PC-9 (cell line): ENCODE measurements at regions not wholly inside any gene's neighbourhood (a gene's known extent, or its start where the extent isn't known, plus 50 kb on each side); places are given as distances from the start of the nearest gene placed in this dataset.

Experiments used
- BruUV-seq: library from RNA; stranded (reverse); fragments of 400-500 nt; replicated peaks from 2 replicates; lab custom pipeline; 2021; lab: Mats Ljungman, UMichigan
- CTCF ChIA-PET: fragments of 300-600 bp; sonication (Branson Sonifier 250); formaldehyde crosslinking; loops from one replicate; lab custom pipeline; 2022; ENCODE audit warnings: antibody characterized with exemption; lab: Charles Lee
- POLR2A ChIA-PET: fragments of 300-600 bp; sonication (Branson Sonifier 250); formaldehyde crosslinking; loops from one replicate; lab custom pipeline; 2022; ENCODE audit warnings: antibody characterized with exemption; ENCODE audit not compliant: unreplicated experiment; lab: Charles Lee
- DNase-seq, 2 experiments: peaks; one replicate each; pipeline versions ENCODE4 v3.0.0 to v3.0.0-alpha.2; 2015 to 2022; ENCODE audit warnings: mixed read lengths in 1 of 2
- H2AFZ ChIP-seq: fragments of 200-600 bp; sonication (generic); 2 replicates; pipeline ENCODE4 v1.8.1; 2017; ENCODE audit warnings: antibody characterized with exemption
- H3F3A ChIP-seq: fragments of 200-600 bp; sonication (generic); 2 replicates; pipeline ENCODE4 v1.8.1; 2017; ENCODE audit warnings: antibody characterized with exemption, mild to moderate bottlenecking, low read depth; ENCODE audit not compliant: insufficient read depth
- H3K27ac ChIP-seq: fragments of 200-600 bp; sonication (generic); 2 replicates; pipeline ENCODE4 v1.6.1; 2016; ENCODE audit warnings: mixed run types
- H3K27me3 ChIP-seq: fragments of 200-600 bp; sonication (generic); 2 replicates; pipeline ENCODE4 v1.6.1; 2016; ENCODE audit warnings: low read depth, mixed run types; ENCODE audit not compliant: insufficient read depth
- H3K36me3 ChIP-seq: fragments of 200-600 bp; sonication (generic); 2 replicates; pipeline ENCODE4 v1.6.1; 2016; ENCODE audit warnings: low read depth, mixed run types
- H3K4me1 ChIP-seq: fragments of 200-600 bp; sonication (generic); replicated peaks from 2 replicates; pipeline ENCODE4 v1.6.1; 2016; ENCODE audit warnings: mixed run types; ENCODE audit not compliant: insufficient read depth
- H3K4me2 ChIP-seq: fragments of 200-600 bp; sonication (generic); 2 replicates; pipeline ENCODE4 v1.6.1; 2017; ENCODE audit warnings: mixed run types
- H3K4me3 ChIP-seq: fragments of 200-600 bp; sonication (generic); 2 replicates; pipeline ENCODE4 v1.6.1; 2016; ENCODE audit warnings: mixed run types
- H3K79me2 ChIP-seq: fragments of 200-600 bp; sonication (generic); 2 replicates; pipeline ENCODE4 v1.6.1; 2017; ENCODE audit warnings: low read depth, mixed run types
- H3K9me2 ChIP-seq: fragments of 200-600 bp; sonication (generic); 2 replicates; pipeline ENCODE4 v1.8.1; 2017; ENCODE audit warnings: mild to moderate bottlenecking; ENCODE audit not compliant: insufficient read depth
- H3K9me3 ChIP-seq: fragments of 200-600 bp; sonication (generic); 2 replicates; pipeline ENCODE4 v1.8.1; 2016; ENCODE audit warnings: low read depth; ENCODE audit not compliant: insufficient read depth
- H4K20me1 ChIP-seq: fragments of 200-600 bp; sonication (generic); 2 replicates; pipeline ENCODE4 v1.8.1; 2017; ENCODE audit not compliant: insufficient read depth
- CTCF ChIP-seq: fragments of 200-600 bp; sonication (generic); conservative IDR thresholded peaks from 2 replicates; pipeline ENCODE4 v1.6.1; 2017; ENCODE audit warnings: mixed run types, antibody characterized with exemption, mild to moderate bottlenecking, moderate library complexity
- EZH2 ChIP-seq: fragments of 200-600 bp; sonication (generic); IDR thresholded peaks from 2 replicates; pipeline ENCODE4 v1.8.0; 2017; ENCODE audit warnings: antibody characterized with exemption, low read depth
- intact Hi-C: fragments of 100-400 bp; cut with micrococcal nuclease; formaldehyde crosslinking; loops from one replicate; pipeline ENCODE4 v1.10.0; 2022; ENCODE audit not compliant: unreplicated experiment

GRCh38 chr7:57274535-57275283 lies 142.5 kb upstream of the ZNF479 start:
- Histone ChIP-seq H3K4me3 (no peak overlapping the region), H3K36me3 (no peaks in the 10 kb centered on the region), H3K79me2 (no peaks in the 10 kb centered on the region), H3K27me3 (no peaks in the 10 kb centered on the region), H3K27ac (no peak overlapping the region), H3K9me3 (peaks cover 43% of the 10 kb centered on the region), H4K20me1 (no peaks in the 10 kb centered on the region), H3K9me2 (no peaks in the 10 kb centered on the region), H3K4me1 (no peaks in the 10 kb centered on the region), H2AFZ (no peak overlapping the region), H3K4me2 (no peak overlapping the region), H3F3A (no peaks in the 10 kb centered on the region)
- BruUV-seq, result no TSS peak
- TF ChIP-seq EZH2 (no peak), CTCF (no peak)
- ChIA-PET CTCF (no interaction called here), POLR2A (no interaction called here)
- no peak for DNase-seq
- intact Hi-C loops, result no loop called here

- Histone ChIP-seq H3K27ac (no peak overlapping the region), H2AFZ (no peak overlapping the region), H3K4me2 (no peak overlapping the region), H3K79me2 (no peaks in the 10 kb centered on the region), H3K4me1 (no peaks in the 10 kb centered on the region), H3K9me2 (no peaks in the 10 kb centered on the region), H3K36me3 (no peaks in the 10 kb centered on the region), H3K27me3 (no peaks in the 10 kb centered on the region), H3K9me3 (no peaks in the 10 kb centered on the region; the same call in 1 of the 2 replicates), H3K4me3 (no peak overlapping the region), H4K20me1 (no peaks in the 10 kb centered on the region), H3F3A (no peaks in the 10 kb centered on the region)
- intact Hi-C loops, result no loop called here
- ChIA-PET CTCF (no interaction called here), POLR2A (no interaction called here)
- DNase-seq, result no peak
- no TSS peak for BruUV-seq
- TF ChIP-seq CTCF (no peak), EZH2 (no peak)
Observed at GRCh38 chr7:57300747-57301146, 149.2 kb upstream of the ZNF716 start.

GRCh38 chr7:57305192-57305748 lies 144.7 kb upstream of the ZNF716 start:
- H3K4me2 ChIP-seq, result no peak overlapping the region
- no TSS peak for BruUV-seq
- POLR2A ChIA-PET, result no interaction called here
- peak in 1 of 2 experiments; percentile 2 for DNase-seq
- CTCF ChIA-PET, result no interaction called here
- H3K27me3 ChIP-seq, result no peaks in the 10 kb centered on the region
- H3K27ac ChIP-seq, result no peak overlapping the region
- no peaks in the 10 kb centered on the region for H3K79me2 ChIP-seq
- H3F3A ChIP-seq, result no peaks in the 10 kb centered on the region
- H2AFZ ChIP-seq, result no peak overlapping the region
- H3K9me3 ChIP-seq, result no peaks in the 10 kb centered on the region; the same call in 1 of the 2 replicates
- intact Hi-C loops, result no loop called here
- no peaks in the 10 kb centered on the region for H4K20me1 ChIP-seq
- H3K4me1 ChIP-seq, result no peaks in the 10 kb centered on the region
- TF ChIP-seq CTCF (peak; percentile 72), EZH2 (no peak)
- H3K36me3 ChIP-seq, result no peaks in the 10 kb centered on the region
- H3K4me3 ChIP-seq, result no peak overlapping the region
- no peaks in the 10 kb centered on the region for H3K9me2 ChIP-seq
